ENCODE measurements at regions not wholly inside any gene's neighbourhood (a gene's known extent, or its start where the extent isn't known, plus 50 kb on each side); places are given as distances from the start of the nearest gene placed in this dataset.
"Not testable (repeated sequence)": the region's sequence is repeated elsewhere in the genome, so short reads cannot be mapped to it uniquely, and the experiment has no call there.

DNA sequence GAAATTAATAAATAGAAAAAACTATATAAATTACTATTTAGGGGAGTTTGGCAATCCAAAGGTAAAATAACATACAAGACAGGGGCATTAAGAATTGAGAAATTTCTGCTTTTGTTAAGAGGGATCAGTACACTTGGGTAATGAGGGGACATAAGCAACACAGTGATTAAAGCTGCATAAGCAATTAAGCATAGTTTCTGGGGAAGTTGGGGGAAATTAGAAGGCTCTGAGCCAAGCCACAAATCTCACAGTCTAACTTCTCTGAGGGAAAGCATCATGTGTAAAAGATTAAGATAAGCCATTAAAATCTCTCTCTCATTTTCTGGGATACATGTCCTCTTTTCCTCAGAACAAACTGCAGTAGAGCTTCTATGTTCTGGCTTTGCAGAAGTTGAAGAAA is 533.9 kb upstream of the LRFN5 start:
- no peak for DNase-seq (ENCODE audit: low spot score)

- no peak for DNase-seq (ENCODE audit: low spot score)
Measured at GRCh38 chr14:41071351-41071750, 535.3 kb upstream of the LRFN5 start.

- no peak for DNase-seq (ENCODE audit: low spot score)
Measured at GRCh38 chr14:41062826-41063225, 543.9 kb upstream of the LRFN5 start.

GRCh38 chr14:41055589-41055988 is 551.1 kb upstream of the LRFN5 start:
- no peak for DNase-seq (ENCODE audit: low spot score)

DNA sequence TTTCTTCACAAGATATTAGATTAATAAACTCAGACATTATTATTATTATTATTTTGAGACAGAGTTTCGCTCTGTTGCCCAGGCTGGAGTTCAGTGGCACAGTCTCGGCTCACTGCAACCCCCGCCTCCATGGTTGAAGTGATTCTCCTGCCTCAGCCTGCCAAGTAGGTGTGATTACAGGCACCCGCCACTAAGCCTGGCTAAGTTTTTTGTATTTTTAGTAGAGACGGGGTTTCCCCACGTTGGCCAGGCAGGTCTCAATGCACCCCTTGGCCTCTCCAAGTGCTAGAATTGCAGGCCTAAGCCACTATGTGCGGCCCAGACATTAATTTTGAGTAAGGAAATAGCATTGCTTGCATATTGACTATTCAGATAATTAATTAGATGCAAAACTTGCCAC is 554.9 kb upstream of the LRFN5 start:
- no peak for DNase-seq (ENCODE audit: low spot score)

DNA sequence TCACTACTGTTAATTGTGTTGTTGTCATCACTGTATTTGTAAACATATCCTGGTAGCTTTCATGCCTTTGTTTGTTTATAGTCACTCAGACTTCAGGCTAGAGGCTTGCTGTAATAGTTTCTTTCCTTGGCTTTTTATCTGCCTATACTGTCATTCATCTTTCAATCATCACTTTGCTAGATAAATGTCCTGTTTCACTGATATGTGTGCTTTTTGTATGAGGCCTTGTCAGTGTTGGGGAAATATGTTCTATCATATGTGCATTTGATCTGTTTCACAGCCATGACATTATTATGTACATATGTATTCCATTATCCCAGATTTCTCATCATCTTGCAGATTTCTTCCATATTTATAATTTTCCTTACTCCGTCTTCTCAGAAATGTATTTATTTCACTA is 558.9 kb upstream of the LRFN5 start:
- no peak for DNase-seq (ENCODE audit: low spot score)

GRCh38 chr14:41037388-41037787 is 569.3 kb upstream of the LRFN5 start:
- DNase-seq (ENCODE audit: low spot score): no peak

DNA sequence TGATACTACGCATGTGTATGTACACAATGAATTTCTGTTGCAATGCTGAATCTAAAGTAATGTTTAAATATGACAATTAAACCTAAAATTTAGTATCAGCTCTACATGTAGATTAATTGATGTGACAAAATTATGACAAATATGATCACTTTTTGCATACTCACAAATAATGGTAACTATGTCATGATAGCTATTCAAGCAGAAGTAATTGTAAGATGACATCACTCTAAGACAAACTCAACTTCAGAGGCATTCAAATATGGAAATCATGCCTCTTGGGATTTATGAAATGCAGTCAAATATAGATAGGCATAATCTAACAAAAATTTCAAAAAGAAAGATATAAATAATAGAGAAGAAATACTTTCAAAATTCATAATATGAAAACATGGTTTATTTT is 571.7 kb upstream of the LRFN5 start:
- DNase-seq (ENCODE audit: low spot score): no peak

DNA sequence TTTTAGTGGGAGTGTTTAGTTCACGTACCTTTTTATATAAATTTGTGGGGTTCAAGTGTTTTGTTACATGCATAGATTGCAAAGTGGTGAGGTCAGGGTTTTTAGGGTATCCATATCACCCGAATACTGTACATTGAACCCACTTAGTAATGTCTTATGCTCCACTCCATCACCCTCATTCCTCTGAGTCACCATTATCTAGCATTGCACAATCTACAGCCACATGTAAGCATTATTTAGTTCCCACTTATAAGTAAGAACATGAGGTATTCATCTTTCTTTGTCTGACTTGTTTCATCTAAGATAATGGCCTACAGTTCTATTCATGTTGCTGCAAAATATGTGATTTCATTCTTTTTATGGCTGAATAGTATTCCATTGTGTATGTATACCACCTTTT is 583.7 kb upstream of the LRFN5 start:
- no peak for DNase-seq (ENCODE audit: low spot score)

GRCh38 chr14:41016213-41016612 is 590.5 kb upstream of the LRFN5 start:
- no peak for DNase-seq (ENCODE audit: low spot score)

DNA sequence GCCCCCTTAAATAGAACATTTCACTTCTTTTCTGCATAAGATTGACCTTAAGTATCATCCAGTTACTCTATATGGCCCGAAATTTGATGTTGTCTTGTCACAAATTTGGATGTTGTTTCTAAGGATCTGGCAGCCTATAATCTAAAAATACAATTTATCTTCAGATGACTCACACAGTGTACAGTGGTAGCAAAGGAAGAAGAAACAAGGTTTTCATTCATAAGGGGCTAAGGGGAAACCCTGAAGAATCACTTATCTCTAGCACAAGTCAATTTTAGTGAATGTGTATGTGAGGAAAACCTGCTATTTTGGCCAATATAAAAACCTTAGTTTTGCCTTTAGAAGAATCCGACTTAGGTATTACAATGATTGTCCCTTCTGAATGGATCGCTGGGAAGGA is 606.3 kb upstream of the LRFN5 start:
- DNase-seq (ENCODE audit: low spot score): no peak

DNA sequence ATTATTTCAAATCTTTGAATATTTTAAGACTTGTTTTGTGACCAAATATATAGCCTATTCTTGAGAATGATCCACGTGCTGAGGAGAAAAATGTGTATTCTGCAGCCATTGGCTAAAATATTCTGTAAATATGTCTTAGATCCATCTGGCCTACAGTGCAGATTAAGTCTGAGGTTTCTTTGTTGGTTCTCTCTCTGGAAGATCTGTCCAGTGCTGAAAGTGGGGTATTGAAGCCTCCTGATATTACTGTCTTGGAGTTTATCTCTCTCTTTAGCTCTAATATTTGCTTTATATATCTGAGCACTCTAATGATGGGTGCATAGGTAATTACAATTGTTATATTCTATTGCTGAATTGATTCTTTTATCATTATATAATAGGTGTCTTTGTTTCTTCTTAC is 617.4 kb upstream of the LRFN5 start:
- DNase-seq (ENCODE audit: low spot score): no peak

GRCh38 chr14:40987481-40987880 is 619.2 kb upstream of the LRFN5 start:
- no peak for DNase-seq (ENCODE audit: low spot score)

DNA sequence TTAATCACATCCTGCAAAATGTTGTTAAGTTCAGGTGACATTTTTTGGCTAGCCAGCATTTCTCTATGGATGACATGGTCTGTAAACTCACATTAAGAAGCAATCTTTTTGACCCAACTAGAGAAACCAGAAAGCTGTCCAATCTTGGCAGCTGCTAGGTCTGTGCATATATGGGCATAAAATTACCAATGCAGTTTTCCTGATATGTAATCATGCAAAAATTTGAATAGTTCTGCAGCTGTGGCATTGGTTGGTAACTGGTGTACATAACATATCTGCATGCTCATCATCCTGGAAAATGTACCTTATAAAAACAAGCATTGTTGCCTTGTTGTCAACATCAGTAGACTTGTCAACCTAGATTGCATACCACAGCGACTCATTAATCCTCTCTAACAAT is 620.0 kb upstream of the LRFN5 start:
- DNase-seq (ENCODE audit: low spot score): no peak

GRCh38 chr14:40985584-40985983 is 621.1 kb upstream of the LRFN5 start:
- DNase-seq (ENCODE audit: low spot score): no peak

GRCh38 chr14:40983604-40984003 is 623.1 kb upstream of the LRFN5 start:
- no peak for DNase-seq (ENCODE audit: low spot score)

- no peak for DNase-seq (ENCODE audit: low spot score)
Measured at GRCh38 chr14:40981247-40981646, 625.4 kb upstream of the LRFN5 start.

DNA sequence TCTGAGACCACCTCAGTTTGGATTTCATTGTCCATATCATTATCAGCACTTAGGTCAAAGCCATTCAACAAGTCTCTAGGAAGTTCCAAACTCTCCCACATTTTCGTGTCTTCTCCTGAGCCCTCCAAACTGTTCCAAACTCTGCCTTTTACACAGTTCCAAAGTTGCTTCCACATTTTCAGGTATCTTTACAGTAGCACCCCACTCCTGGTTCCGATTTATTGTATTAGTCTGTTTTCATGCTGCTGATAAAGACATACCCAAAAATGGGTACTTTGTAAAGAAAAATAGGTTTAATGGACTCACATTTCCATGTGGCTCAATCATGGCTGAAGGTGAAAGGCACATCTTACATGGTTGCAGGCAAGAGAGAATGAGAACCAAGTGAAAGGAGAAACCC is 646.4 kb upstream of the LRFN5 start:
- not testable (repeated sequence) for DNase-seq (ENCODE audit: low spot score)

- no peak for DNase-seq (ENCODE audit: low spot score)
Measured at GRCh38 chr14:40955131-40955505, 651.6 kb upstream of the LRFN5 start.

GRCh38 chr14:40954448-40955130 is 652.1 kb upstream of the LRFN5 start:
- DNase-seq (ENCODE audit: low spot score): not testable (repeated sequence)

GRCh38 chr14:40944521-40944920 is 662.2 kb upstream of the LRFN5 start:
- DNase-seq (ENCODE audit: low spot score): no peak

DNA sequence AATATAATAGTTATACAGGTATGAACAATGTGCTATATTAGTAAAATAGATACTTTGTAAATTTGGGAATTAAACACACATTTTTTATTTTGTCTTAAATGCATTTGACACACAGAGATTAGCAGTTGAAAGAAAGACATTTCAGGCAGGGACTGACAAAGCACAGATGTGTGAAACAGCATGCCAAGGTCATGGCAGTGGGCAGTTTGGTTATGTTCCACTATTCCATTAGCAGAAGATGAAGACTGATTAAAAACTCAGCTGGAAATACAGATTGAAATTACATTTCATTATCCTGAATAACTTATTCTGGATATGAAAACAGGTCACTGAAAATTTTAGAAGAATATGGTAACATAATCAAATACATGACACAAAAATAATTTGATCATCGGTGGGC is 669.8 kb upstream of the LRFN5 start:
- no peak for DNase-seq (ENCODE audit: low spot score)

DNA sequence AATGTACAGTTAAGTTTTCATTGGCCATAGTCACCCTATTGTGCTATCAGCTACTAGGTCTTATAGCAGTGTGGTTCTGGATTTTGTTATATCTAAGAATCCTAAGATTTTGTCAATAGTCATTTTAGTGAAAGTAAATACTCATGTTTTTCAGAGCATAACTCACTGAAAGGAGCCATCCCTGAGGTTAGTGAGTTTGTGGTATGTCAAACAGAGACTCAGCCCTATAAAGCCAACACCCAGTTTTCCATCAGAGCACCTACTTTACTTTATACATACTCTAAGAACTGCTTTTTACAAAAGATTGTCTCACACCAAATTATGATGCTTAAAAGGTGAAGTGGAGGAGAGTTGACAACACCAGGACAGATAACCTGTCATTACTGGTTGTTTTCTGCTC is 686.3 kb upstream of the LRFN5 start:
- no peak for DNase-seq (ENCODE audit: low spot score)

- no peak for DNase-seq (ENCODE audit: low spot score)
Measured at GRCh38 chr14:40911141-40911540, 695.5 kb upstream of the LRFN5 start.

- no peak for DNase-seq (ENCODE audit: low spot score)
Measured at GRCh38 chr14:40909906-40910305, 696.8 kb upstream of the LRFN5 start.
